ENCODE measurements at regions not wholly inside any gene's neighbourhood (a gene's known extent, or its start where the extent isn't known, plus 50 kb on each side); places are given as distances from the start of the nearest gene placed in this dataset.

- H3K9me3 ChIP-seq (ENCODE audit: low read length): 0 out of 2 replicates have a peak, but pooled peaks cover 2% of the 10 kb centered on the region
- TF ChIP-seq, protein P1, sequence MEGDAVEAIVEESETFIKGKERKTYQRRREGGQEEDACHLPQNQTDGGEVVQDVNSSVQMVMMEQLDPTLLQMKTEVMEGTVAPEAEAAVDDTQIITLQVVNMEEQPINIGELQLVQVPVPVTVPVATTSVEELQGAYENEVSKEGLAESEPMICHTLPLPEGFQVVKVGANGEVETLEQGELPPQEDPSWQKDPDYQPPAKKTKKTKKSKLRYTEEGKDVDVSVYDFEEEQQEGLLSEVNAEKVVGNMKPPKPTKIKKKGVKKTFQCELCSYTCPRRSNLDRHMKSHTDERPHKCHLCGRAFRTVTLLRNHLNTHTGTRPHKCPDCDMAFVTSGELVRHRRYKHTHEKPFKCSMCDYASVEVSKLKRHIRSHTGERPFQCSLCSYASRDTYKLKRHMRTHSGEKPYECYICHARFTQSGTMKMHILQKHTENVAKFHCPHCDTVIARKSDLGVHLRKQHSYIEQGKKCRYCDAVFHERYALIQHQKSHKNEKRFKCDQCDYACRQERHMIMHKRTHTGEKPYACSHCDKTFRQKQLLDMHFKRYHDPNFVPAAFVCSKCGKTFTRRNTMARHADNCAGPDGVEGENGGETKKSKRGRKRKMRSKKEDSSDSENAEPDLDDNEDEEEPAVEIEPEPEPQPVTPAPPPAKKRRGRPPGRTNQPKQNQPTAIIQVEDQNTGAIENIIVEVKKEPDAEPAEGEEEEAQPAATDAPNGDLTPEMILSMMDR (IDR thresholded peaks at IDR 0.05; ENCODE audit: low read length): no peak
- TF ChIP-seq EZH2 (IDR thresholded peaks at IDR 0.05; ENCODE audit: borderline replicate concordance, low read length): no peak
- no peaks in the 10 kb centered on the region for H3K4me1 ChIP-seq (ENCODE audit: insufficient read depth, low read length, severe bottlenecking)
- H3K9me2 ChIP-seq (ENCODE audit: low read depth, low read length): no peaks in the 10 kb centered on the region
- H3K4me3 ChIP-seq (ENCODE audit: low read depth, low read length, poor library complexity, severe bottlenecking): no peak overlapping the region
- H3K9ac ChIP-seq (ENCODE audit: low read length): no peak overlapping the region
- no peaks in the 10 kb centered on the region for H3K79me2 ChIP-seq (ENCODE audit: insufficient read depth, low read length)
- H2AFZ ChIP-seq (ENCODE audit: low read length): no peak overlapping the region
- H3K4me2 ChIP-seq (ENCODE audit: low read length): no peak overlapping the region
- H3F3A ChIP-seq (ENCODE audit: insufficient read depth, low read length): no peaks in the 10 kb centered on the region
- H3K36me3 ChIP-seq (ENCODE audit: insufficient read depth, low read length): no peaks in the 10 kb centered on the region
- H3K27me3 ChIP-seq (ENCODE audit: insufficient read depth, low read length): no peaks in the 10 kb centered on the region
- H4K20me1 ChIP-seq (ENCODE audit: insufficient read depth, low read length): no peaks in the 10 kb centered on the region
- no peak overlapping the region for H3K27ac ChIP-seq (ENCODE audit: low read depth, low read length, poor library complexity, severe bottlenecking)
Observed at GRCh38 chr1:73914951-73915350, 283.0 kb downstream of the LRRIQ3 start.

DNA sequence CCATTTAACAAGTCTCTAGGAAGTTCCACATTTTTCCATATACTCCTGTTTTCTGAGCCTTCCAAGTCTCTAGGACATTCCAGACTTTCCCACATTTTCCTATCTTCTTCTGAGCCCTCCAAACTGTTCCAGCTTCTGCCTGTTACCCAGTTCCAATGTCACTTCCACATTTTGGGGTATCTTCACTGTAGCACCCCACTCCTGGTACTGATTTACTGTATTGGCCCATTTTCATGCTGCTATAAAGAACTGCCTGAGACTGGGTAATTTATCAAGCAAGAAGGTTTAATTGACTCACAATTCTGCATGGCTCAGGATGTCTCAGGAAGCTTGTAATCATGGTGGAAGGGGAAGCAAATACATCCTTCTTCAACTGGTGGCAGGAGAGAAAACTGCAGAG, 285.0 kb downstream of the LRRIQ3 start:
- no peak overlapping the region for H2AFZ ChIP-seq (ENCODE audit: low read length)
- no peak overlapping the region for H3K27ac ChIP-seq (ENCODE audit: low read depth, low read length, poor library complexity, severe bottlenecking)
- no peak for TF ChIP-seq EZH2 (IDR thresholded peaks at IDR 0.05; ENCODE audit: borderline replicate concordance, low read length)
- TF ChIP-seq, protein P1 (IDR thresholded peaks at IDR 0.05; ENCODE audit: low read length): no peak
- no peak overlapping the region for H3K4me2 ChIP-seq (ENCODE audit: low read length)
- no peaks in the 10 kb centered on the region for H3K27me3 ChIP-seq (ENCODE audit: insufficient read depth, low read length)
- no peaks in the 10 kb centered on the region for H3K79me2 ChIP-seq (ENCODE audit: insufficient read depth, low read length)
- no peaks in the 10 kb centered on the region for H3K36me3 ChIP-seq (ENCODE audit: insufficient read depth, low read length)
- no peak overlapping the region for H3K4me3 ChIP-seq (ENCODE audit: low read depth, low read length, poor library complexity, severe bottlenecking)
- H3K9me2 ChIP-seq (ENCODE audit: low read depth, low read length): no peaks in the 10 kb centered on the region
- H3K9ac ChIP-seq (ENCODE audit: low read length): no peak overlapping the region
- H3K9me3 ChIP-seq (ENCODE audit: low read length): 0 out of 2 replicates have a peak, but pooled peaks cover 2% of the 10 kb centered on the region
- H4K20me1 ChIP-seq (ENCODE audit: insufficient read depth, low read length): no peaks in the 10 kb centered on the region
- H3F3A ChIP-seq (ENCODE audit: insufficient read depth, low read length): no peaks in the 10 kb centered on the region
- H3K4me1 ChIP-seq (ENCODE audit: insufficient read depth, low read length, severe bottlenecking): no peaks in the 10 kb centered on the region

GRCh38 chr1:73911849-73912248, 286.1 kb downstream of the LRRIQ3 start:
- H3K4me2 ChIP-seq (ENCODE audit: low read length): no peak overlapping the region
- H3K4me3 ChIP-seq (ENCODE audit: low read depth, low read length, poor library complexity, severe bottlenecking): no peak overlapping the region
- TF ChIP-seq, protein P1 (IDR thresholded peaks at IDR 0.05; ENCODE audit: low read length): no peak
- TF ChIP-seq EZH2 (IDR thresholded peaks at IDR 0.05; ENCODE audit: borderline replicate concordance, low read length): no peak
- no peak overlapping the region for H3K27ac ChIP-seq (ENCODE audit: low read depth, low read length, poor library complexity, severe bottlenecking)
- no peaks in the 10 kb centered on the region for H3K27me3 ChIP-seq (ENCODE audit: insufficient read depth, low read length)
- H3K9me2 ChIP-seq (ENCODE audit: low read depth, low read length): no peaks in the 10 kb centered on the region
- no peaks in the 10 kb centered on the region for H3K79me2 ChIP-seq (ENCODE audit: insufficient read depth, low read length)
- H3K9ac ChIP-seq (ENCODE audit: low read length): no peak overlapping the region
- H3K4me1 ChIP-seq (ENCODE audit: insufficient read depth, low read length, severe bottlenecking): no peaks in the 10 kb centered on the region
- H4K20me1 ChIP-seq (ENCODE audit: insufficient read depth, low read length): no peaks in the 10 kb centered on the region
- no peak overlapping the region for H2AFZ ChIP-seq (ENCODE audit: low read length)
- 0 out of 2 replicates have a peak, but pooled peaks cover 2% of the 10 kb centered on the region for H3K9me3 ChIP-seq (ENCODE audit: low read length)
- H3F3A ChIP-seq (ENCODE audit: insufficient read depth, low read length): no peaks in the 10 kb centered on the region
- no peaks in the 10 kb centered on the region for H3K36me3 ChIP-seq (ENCODE audit: insufficient read depth, low read length)

Measured in OCI-LY1 (cell line).